A549 (cell line): ENCODE measurements at regions not wholly inside any gene's neighbourhood (a gene's known extent, or its start where the extent isn't known, plus 50 kb on each side); places are given as distances from the start of the nearest gene placed in this dataset.

Experiments
- ATAC-seq, 2 experiments: fragments of 200-7000 bp in 1 of 2; fragments of >200 bp in 1 of 2; cut with Nextera tagmentation in 1 of 2; cut with Tn5 transposase in 1 of 2; 3 replicates each; pipeline versions ENCODE4 v1.8.0 to v1.9.1; 2018 to 2020; ENCODE audit warnings: mild to moderate bottlenecking in 1 of 2, moderate library complexity in 1 of 2
- CTCF ChIA-PET: fragments of 300-600 bp; sonication (Branson Sonifier 250); formaldehyde crosslinking; extraction: SDS; loops from one replicate; lab custom pipeline; 2021; ENCODE audit warnings: antibody characterized with exemption, inconsistent platforms; lab: Yijun Ruan, JAX
- POLR2A ChIA-PET: fragments of 350-600 bp; formaldehyde crosslinking; extraction: SDS; loops from one replicate; lab custom pipeline; 2021; ENCODE audit warnings: antibody characterized with exemption, inconsistent platforms; lab: Yijun Ruan, JAX
- DNase-seq, 2 experiments: peaks; one replicate each; pipeline versions ENCODE4 v3.0.0 to v3.0.0-alpha.2; 2011 to 2016; ENCODE audit warnings: low read depth in 1 of 2, low spot score in 1 of 2
- FAIRE-seq: peaks from 2 replicates; lab custom pipeline; 2011; peaks lifted over from hg19 to GRCh38; lab: Jason Lieb, UNC
- H3K27ac ChIP-seq, 2 experiments: fragments of >200 bp; sonication (Bioruptor Twin); formaldehyde crosslinking; 3 replicates each; pipeline ENCODE4 v1.5.1; 2016 to 2017
- H3K4me1 ChIP-seq: fragments of >200 bp; sonication (Bioruptor Twin); formaldehyde crosslinking; 3 replicates; pipeline ENCODE4 v1.6.1; 2016
- H3K4me2 ChIP-seq: fragments of >200 bp; sonication (Bioruptor Twin); formaldehyde crosslinking; 3 replicates; pipeline ENCODE4 v1.6.1; 2016
- H3K4me3 ChIP-seq: fragments of >200 bp; sonication (Bioruptor Twin); formaldehyde crosslinking; 3 replicates; pipeline ENCODE4 v1.5.1; 2016
- H3K9me3 ChIP-seq: fragments of >200 bp; sonication (Bioruptor Twin); formaldehyde crosslinking; 3 replicates; pipeline ENCODE4 v1.6.1; 2016
- BHLHE40 ChIP-seq: IDR thresholded peaks from 2 replicates; pipeline ENCODE4 v1.6.1; 2012; ENCODE audit warnings: low read depth, low read length, inconsistent platforms
- CBX2 ChIP-seq: fragments of 200-600 bp; sonication (generic); IDR thresholded peaks from 2 replicates; pipeline ENCODE4 v1.6.1; 2016; ENCODE audit warnings: low read depth, mild to moderate bottlenecking, borderline replicate concordance
- CBX8 ChIP-seq: fragments of 200-600 bp; sonication (generic); IDR thresholded peaks from 2 replicates; pipeline ENCODE4 v1.6.1; 2016
- CTCF ChIP-seq: fragments of >200 bp; sonication (Bioruptor Twin); formaldehyde crosslinking; IDR thresholded peaks from 3 replicates; pipeline ENCODE4 v1.5.1; 2016
- E2F6 ChIP-seq: IDR thresholded peaks from 2 replicates; pipeline ENCODE4 v1.6.1; 2012; ENCODE audit warnings: low read depth, borderline replicate concordance
- EHF ChIP-seq: fragments of 250-450 bp; sonication (Bioruptor Pico); IDR thresholded peaks from 2 replicates; pipeline ENCODE4 v1.5.0; 2020; ENCODE audit warnings: mild to moderate bottlenecking
- ELK1 ChIP-seq: fragments of 150-350 bp; IDR thresholded peaks from 2 replicates; pipeline ENCODE4 v1.6.1; 2014; ENCODE audit warnings: low read depth, mild to moderate bottlenecking, low read length
- EP300 ChIP-seq, 2 experiments: fragments of >200 bp; sonication (Bioruptor Twin); formaldehyde crosslinking; IDR thresholded peaks; 2 replicates in 1 of 2; 3 replicates in 1 of 2; pipeline ENCODE4 v1.6.1; 2016 to 2017
- FOSL2 ChIP-seq, 2 experiments: fragments of 450-650 bp in 1 of 2; fragments of >200 bp in 1 of 2; sonication (Bioruptor Twin) in 1 of 2; formaldehyde crosslinking; IDR thresholded peaks; 2 replicates each; pipeline versions ENCODE4 v1.5.0 to v1.6.1; 2016 to 2020; ENCODE audit warnings: mild to moderate bottlenecking in 1 of 2, moderate library complexity in 1 of 2
- HEYL ChIP-seq: fragments of 250-450 bp; sonication (Bioruptor Pico); IDR thresholded peaks from 2 replicates; pipeline ENCODE4 v1.8.0; 2021; ENCODE audit warnings: mild to moderate bottlenecking, moderate library complexity
- HOXB13 ChIP-seq: fragments of 250-450 bp; sonication (Bioruptor Pico); IDR thresholded peaks from 2 replicates; pipeline ENCODE4 v1.5.0; 2020; ENCODE audit warnings: low read depth, mild to moderate bottlenecking, moderate library complexity
- HOXB5 ChIP-seq: fragments of 250-450 bp; sonication (Bioruptor Pico); IDR thresholded peaks from 2 replicates; pipeline ENCODE4 v1.5.0; 2020; ENCODE audit warnings: mild to moderate bottlenecking, moderate library complexity
- JUN ChIP-seq, 2 experiments: fragments of >200 bp; sonication (Bioruptor Twin); formaldehyde crosslinking; IDR thresholded peaks; 2 replicates in 1 of 2; 3 replicates in 1 of 2; pipeline ENCODE4 v1.6.1; 2016 to 2017
- JUNB ChIP-seq: fragments of >200 bp; sonication (Bioruptor Twin); formaldehyde crosslinking; IDR thresholded peaks from 2 replicates; pipeline ENCODE4 v1.6.1; 2016
- KDM1A ChIP-seq: fragments of 200-600 bp; sonication (generic); IDR thresholded peaks from 2 replicates; pipeline ENCODE4 v1.6.1; 2016; ENCODE audit warnings: low read depth, mild to moderate bottlenecking
- KDM5A ChIP-seq: fragments of 200-600 bp; sonication (generic); IDR thresholded peaks from 2 replicates; pipeline ENCODE4 v1.6.1; 2016; ENCODE audit warnings: antibody characterized with exemption, mild to moderate bottlenecking
- MAFK ChIP-seq: fragments of 450-650 bp; IDR thresholded peaks from 2 replicates; pipeline ENCODE4 v1.6.1; 2014; ENCODE audit not compliant: partially characterized antibody
- MYC ChIP-seq: IDR thresholded peaks from 2 replicates; pipeline ENCODE4 v1.6.1; 2012; ENCODE audit warnings: mild to moderate bottlenecking, inconsistent platforms, low read length, improper control_type of control experiment, borderline replicate concordance
- NFE2L2 ChIP-seq: fragments of 150-350 bp; conservative IDR thresholded peaks from 2 replicates; pipeline ENCODE4 v1.6.1; 2014; ENCODE audit warnings: low read length
- NR3C1 ChIP-seq: fragments of >200 bp; sonication (Bioruptor Twin); formaldehyde crosslinking; IDR thresholded peaks from 3 replicates; pipeline ENCODE4 v1.6.1; 2017
- POLR2A ChIP-seq: IDR thresholded peaks from 2 replicates; pipeline ENCODE4 v1.6.1; 2012; ENCODE audit warnings: mild to moderate bottlenecking, low read length
- RAD21 ChIP-seq, 2 experiments: fragments of >200 bp in 1 of 2; sonication (Bioruptor Twin) in 1 of 2; formaldehyde crosslinking in 1 of 2; IDR thresholded peaks in 1 of 2; conservative IDR thresholded peaks in 1 of 2; 2 replicates in 1 of 2; 3 replicates in 1 of 2; pipeline ENCODE4 v1.6.1; 2012 to 2018; ENCODE audit warnings: inconsistent platforms in 1 of 2
- RARB ChIP-seq: fragments of 250-450 bp; sonication (Bioruptor Pico); IDR thresholded peaks from 2 replicates; pipeline ENCODE4 v1.8.0; 2021; ENCODE audit warnings: mild to moderate bottlenecking, moderate library complexity
- RFX5 ChIP-seq: fragments of 450-650 bp; IDR thresholded peaks from 2 replicates; pipeline ENCODE4 v1.7.1; 2014; ENCODE audit warnings: antibody characterized with exemption, mild to moderate bottlenecking, moderate library complexity
- SMC3 ChIP-seq: fragments of >200 bp; sonication (Bioruptor Twin); formaldehyde crosslinking; IDR thresholded peaks from 3 replicates; pipeline ENCODE4 v1.6.1; 2018; ENCODE audit warnings: inconsistent platforms
- TFCP2L1 ChIP-seq: fragments of 250-450 bp; sonication (Bioruptor Pico); IDR thresholded peaks from 2 replicates; pipeline ENCODE4 v1.5.0; 2021; ENCODE audit warnings: mild to moderate bottlenecking
- USF2 ChIP-seq: fragments of 450-650 bp; IDR thresholded peaks from 2 replicates; pipeline ENCODE4 v1.6.1; 2014; ENCODE audit warnings: antibody characterized with exemption
- ZNF302 ChIP-seq: fragments of 250-450 bp; sonication (Bioruptor Pico); IDR thresholded peaks from 2 replicates; pipeline ENCODE4 v1.9.0; 2021; ENCODE audit warnings: inconsistent platforms, mild to moderate bottlenecking, moderate library complexity
- ZSCAN20 ChIP-seq: fragments of 250-450 bp; sonication (Bioruptor Pico); IDR thresholded peaks from 2 replicates; pipeline ENCODE4 v1.8.0; 2022; ENCODE audit warnings: mild to moderate bottlenecking, moderate library complexity
- WGBS: methylation state at CpG from one replicate; pipeline ENCODE4 v1.1.6; 2017; ENCODE audit errors: missing lambda C conversion rate; 5-methylcytosine and 5-hydroxymethylcytosine counted together

GRCh38 chr14:86613786-86614185 lies 1083.8 kb downstream of the FLRT2 start:
- H3K4me3 ChIP-seq = no peak overlapping the region
- no peak overlapping the region for H3K27ac ChIP-seq
- DNase-seq (no peak), FAIRE-seq (no peak), ATAC-seq (no peak)
- WGBS = 0% methylated on average over 1 of the region's 1 CpG
- no peaks in the 10 kb centered on the region for H3K9me3 ChIP-seq
- TF ChIP-seq EHF (no peak), EP300 (IDR thresholded peaks at IDR 0.05) (no peak), MYC (no peak), FOSL2 (IDR thresholded peaks at IDR 0.05) (no peak), FOSL2 (CRISPR knock-in tag; IDR thresholded peaks at IDR 0.05) (no peak), KDM5A (no peak), ELK1 (no peak), POLR2A (no peak), USF2 (no peak), HOXB5 (CRISPR knock-in tag) (no peak), RAD21 (conservative IDR thresholded peaks at IDR 0.05 in 1 of 2, IDR thresholded peaks at IDR 0.05 in 1 of 2) (no peak), SMC3 (no peak), TFCP2L1 (CRISPR knock-in tag) (no peak), CTCF (no peak), NR3C1 (no peak), JUNB (no peak), E2F6 (no peak)
- no peaks in the 10 kb centered on the region for H3K4me1 ChIP-seq
- ChIA-PET POLR2A (no interaction called here), CTCF (no interaction called here)
- H3K4me2 ChIP-seq = no peak overlapping the region

- CTCF ChIA-PET = no interaction called here
- WGBS = 33% methylated on average over 3 of the region's 3 CpGs
- TF ChIP-seq NFE2L2 (no peak), TFCP2L1 (CRISPR knock-in tag) (no peak), CBX8 (no peak), CBX2 (no peak), ZSCAN20 (CRISPR knock-in tag) (no peak), USF2 (no peak), NR3C1 (no peak)
- no peak for ATAC-seq
- FAIRE-seq = no peak
- Histone ChIP-seq H3K4me3 (no peak overlapping the region), H3K4me1 (no peaks in the 10 kb centered on the region), H3K9me3 (no peaks in the 10 kb centered on the region), H3K27ac (no peak overlapping the region), H3K4me2 (no peak overlapping the region)
- POLR2A ChIA-PET = no interaction called here
- no peak for DNase-seq
Measured at GRCh38 chr14:86613126-86613525, 1083.2 kb downstream of the FLRT2 start.

- CTCF ChIA-PET = no interaction called here
- 6% methylated on average over 2 of the region's 2 CpGs for whole genome bisulfite sequencing
- H3K4me3 ChIP-seq = no peak overlapping the region
- no peaks in the 10 kb centered on the region for H3K9me3 ChIP-seq
- POLR2A ChIA-PET = no interaction called here
- DNase-seq (no peak), FAIRE-seq (no peak), ATAC-seq (no peak)
- no peak overlapping the region for H3K4me2 ChIP-seq
- H3K27ac ChIP-seq = no peak overlapping the region
- no peaks in the 10 kb centered on the region for H3K4me1 ChIP-seq
- TF ChIP-seq MAFK (no peak), E2F6 (no peak), EP300 (IDR thresholded peaks at IDR 0.05) (no peak), RFX5 (no peak), CBX2 (no peak), HOXB13 (CRISPR knock-in tag) (no peak), ZNF302 (CRISPR knock-in tag) (no peak), RARB (no peak), JUN (IDR thresholded peaks at IDR 0.05) (no peak), ZSCAN20 (CRISPR knock-in tag) (no peak), HEYL (no peak), KDM1A (no peak), ELK1 (no peak), BHLHE40 (no peak), EHF (no peak)
Measured at GRCh38 chr14:86604561-86604960, 1074.6 kb downstream of the FLRT2 start.
